ENCODE measurements at regions not wholly inside any gene's neighbourhood (a gene's known extent, or its start where the extent isn't known, plus 50 kb on each side); places are given as distances from the start of the nearest gene placed in this dataset.

DNA sequence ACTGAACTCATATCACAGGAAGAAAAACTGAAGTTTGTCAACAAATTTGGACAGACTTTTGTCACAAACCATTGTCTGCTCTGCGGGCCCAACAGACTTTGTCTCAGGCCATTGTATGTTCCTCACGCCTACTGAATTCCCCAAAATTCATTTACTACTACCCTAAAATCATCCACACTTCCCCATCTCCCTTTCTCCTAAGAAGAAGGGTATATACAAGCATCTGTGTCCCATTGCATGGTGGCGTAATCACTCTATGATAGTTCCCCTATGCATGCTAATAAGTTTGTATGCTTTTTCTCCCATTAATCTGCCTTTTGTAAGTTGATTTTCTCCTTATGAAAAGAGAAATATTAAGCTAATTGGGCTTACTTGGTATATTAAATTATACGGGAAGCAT lies 54.9 kb upstream of the ATF3 start:
- CTCF ChIA-PET = interaction anchor here (0.6 kb wide), 1 partner anchor 114 kb away, joined by 5 read pairs; no protein-coding TSS in a partner anchor
- no peak overlapping the region for H3K27ac ChIP-seq
- POLR2A ChIA-PET (ENCODE audit: low non-redundant PET) = no interaction called here
- no peak for TF ChIP-seq CTCF (conservative IDR thresholded peaks at IDR 0.05; ENCODE audit: low read depth)
- DNase-seq (ENCODE audit: low spot score) = no peak

- ChIA-PET CTCF (interaction anchor here (0.6 kb wide), 1 partner anchor 115 kb away, joined by 5 read pairs; no protein-coding TSS in a partner anchor), POLR2A (ENCODE audit: low non-redundant PET) (no interaction called here)
- H3K27ac ChIP-seq = no peak overlapping the region
- DNase-seq (ENCODE audit: low spot score) = no peak
- no peak for TF ChIP-seq CTCF (conservative IDR thresholded peaks at IDR 0.05; ENCODE audit: low read depth)
Observed at GRCh38 chr1:212554401-212554800, 54.2 kb upstream of the ATF3 start.

DNA sequence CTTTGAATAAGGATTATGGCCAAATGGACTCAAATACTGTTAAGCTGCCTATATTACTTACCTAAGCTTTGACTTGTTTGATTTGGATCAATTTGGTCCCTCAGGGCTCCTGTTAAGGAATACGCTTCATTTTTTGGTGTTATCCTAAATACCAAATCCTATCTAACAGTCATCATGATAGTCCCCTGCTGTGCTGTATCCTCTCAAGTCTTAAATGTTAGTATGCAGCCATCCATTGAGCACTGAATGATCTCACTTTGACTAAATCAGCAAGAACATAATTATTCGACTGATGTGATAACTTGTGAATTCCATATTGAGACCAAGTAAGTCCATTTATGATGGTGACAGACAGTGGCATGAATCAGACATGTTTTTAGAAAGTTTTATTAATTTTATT lies 53.1 kb upstream of the ATF3 start:
- no peak for DNase-seq (ENCODE audit: low spot score)
- H3K27ac ChIP-seq = no peak overlapping the region
- CTCF ChIA-PET = no interaction called here
- no peak for TF ChIP-seq CTCF (conservative IDR thresholded peaks at IDR 0.05; ENCODE audit: low read depth)
- POLR2A ChIA-PET (ENCODE audit: low non-redundant PET) = no interaction called here

DNA sequence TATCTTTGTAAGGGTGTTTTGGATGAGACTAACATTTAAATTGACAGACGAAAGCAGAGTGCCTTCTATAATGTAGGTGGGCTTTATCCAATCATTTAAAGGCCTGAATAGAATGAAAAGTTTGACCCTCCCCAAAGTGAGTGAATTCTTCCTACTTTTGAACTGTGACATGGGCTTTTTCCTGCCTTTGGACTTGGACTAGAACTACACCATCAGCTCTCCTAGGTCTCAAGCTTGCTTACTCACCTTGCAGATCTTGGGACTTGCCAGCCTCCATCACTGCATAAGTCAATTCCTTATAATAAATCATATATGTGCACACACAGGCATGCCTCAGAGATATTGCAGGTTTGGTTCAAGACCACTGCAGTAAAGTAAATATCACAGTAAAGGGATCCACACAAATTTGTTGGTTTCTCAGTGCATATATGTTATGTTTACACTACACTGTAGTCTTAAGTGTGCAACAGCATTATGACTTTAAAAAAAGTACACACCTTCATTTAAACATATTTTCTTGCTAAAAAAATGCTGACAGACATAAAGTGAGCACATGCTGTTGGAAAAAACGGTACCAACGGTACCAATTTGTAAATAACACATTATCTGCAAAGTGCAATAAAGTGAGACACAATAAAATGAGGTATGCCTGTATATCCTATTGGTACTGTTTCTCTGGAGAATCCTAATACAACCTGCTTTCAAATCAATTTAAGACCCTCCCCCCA lies 51.6 kb upstream of the ATF3 start:
- no peak overlapping the region for H3K27ac ChIP-seq
- ChIA-PET POLR2A (ENCODE audit: low non-redundant PET) (no interaction called here), CTCF (interaction anchor here (1.5 kb wide), 1 partner anchor 80 kb away, joined by 6 read pairs; no protein-coding TSS in a partner anchor)
- no peak for TF ChIP-seq CTCF (conservative IDR thresholded peaks at IDR 0.05; ENCODE audit: low read depth)
- no peak for DNase-seq (ENCODE audit: low spot score)

- no peak for TF ChIP-seq CTCF (conservative IDR thresholded peaks at IDR 0.05; ENCODE audit: low read depth)
- DNase-seq (ENCODE audit: low spot score) = peak; percentile 64
- ChIA-PET CTCF (interaction anchor here (0.6 to 1.5 kb wide), 5 partner anchors 9 to 860 kb away, joined by 3 to 6 read pairs (median 3); no protein-coding TSS in a partner anchor), POLR2A (ENCODE audit: low non-redundant PET) (interaction anchor here (0.5 to 0.6 kb wide), 2 partner anchors 66 to 345 kb away, joined by 3 to 4 read pairs; no protein-coding TSS in a partner anchor)
- peak overlapping the region; percentile 80 for H3K27ac ChIP-seq
Observed at GRCh38 chr1:212557739-212558692, 50.5 kb upstream of the ATF3 start.

Data from RWPE1 (cell line).